Thyroid gland (tissue), 4 donors: ENCODE measurements at regions not wholly inside any gene's neighbourhood (a gene's known extent, or its start where the extent isn't known, plus 50 kb on each side); places are given as distances from the start of the nearest gene placed in this dataset.

Experiments
- DNase-seq, 2 donors: peaks; one replicate each; pipeline ENCODE4 v3.0.0-alpha.2; 2019
- H3K27ac ChIP-seq, 3 donors: fragments of 200-600 bp; sonication (generic); 1 replicate in 2 of 3; 2 replicates in 1 of 3; pipeline ENCODE4 v1.5.1; 2016 to 2019; ENCODE audit warnings: mild to moderate bottlenecking in 1 of 3, moderate library complexity in 1 of 3
- H3K27me3 ChIP-seq: fragments of 200-600 bp; sonication (generic); one replicate; pipeline ENCODE4 v1.5.1; 2019
- H3K36me3 ChIP-seq, 2 donors: fragments of 200-600 bp; sonication (generic); one replicate each; pipeline ENCODE4 v1.5.1; 2016 to 2019
- H3K4me1 ChIP-seq, 2 donors: fragments of 200-600 bp; sonication (generic); one replicate each; pipeline ENCODE4 v1.5.1; 2017 to 2019
- H3K4me3 ChIP-seq, 3 donors: fragments of 200-600 bp; sonication (generic); replicated peaks in 1 of 3; 1 replicate in 2 of 3; 2 replicates in 1 of 3; pipeline ENCODE4 v1.5.1; 2016; ENCODE audit warnings: mild to moderate bottlenecking in 1 of 3
- H3K9me3 ChIP-seq: fragments of 200-600 bp; sonication (generic); one replicate; pipeline ENCODE4 v1.5.1; 2017
- POLR2A ChIP-seq, 2 donors: fragments of 450-650 bp; IDR thresholded peaks; one replicate each; pipeline ENCODE4 v1.6.1; 2017; ENCODE audit warnings: antibody characterized with exemption in 2 of 2, mild to moderate bottlenecking in 2 of 2, moderate library complexity in 1 of 2
- WGBS, 2 donors: methylation state at CpG; one replicate each; pipeline ENCODE4 v1.1.5; 2017; 5-methylcytosine and 5-hydroxymethylcytosine counted together
- intact Hi-C: fragments of 100-400 bp; cut with DNase I; formaldehyde crosslinking; loops from one replicate; pipeline ENCODE4 v1.15.1; 2023
- TF ChIP-seq, protein P1 (sequence below), 6 experiments: fragments of 200-600 bp in 3 of 6; fragments of 450-650 bp in 3 of 6; sonication (generic) in 3 of 6; IDR thresholded peaks; one replicate each; pipeline ENCODE4 v1.5.1; 2016 to 2019; ENCODE audit warnings: antibody characterized with exemption in 6 of 6, mild to moderate bottlenecking in 2 of 6, inconsistent platforms in 1 of 6, moderate library complexity in 1 of 6

DNA sequence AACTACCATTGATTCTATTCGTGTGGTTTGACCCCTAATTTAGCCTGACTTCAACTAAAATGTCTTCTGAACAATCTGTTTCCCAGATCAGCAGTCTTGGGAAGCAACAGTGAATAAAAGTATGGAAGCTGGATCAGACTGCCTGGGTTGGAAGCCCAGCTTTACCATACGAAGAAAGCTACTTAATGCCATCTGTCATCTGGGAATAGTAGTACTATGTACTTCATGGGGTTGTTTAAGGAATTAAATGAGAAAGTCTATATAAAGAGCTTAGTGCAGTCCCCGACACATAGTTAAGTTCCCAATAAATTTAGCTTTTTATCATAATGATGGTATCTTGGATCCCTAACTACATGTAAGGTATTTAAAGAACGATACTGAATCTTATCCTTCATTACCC is 151.5 kb upstream of the ERCC4 start:
- Histone ChIP-seq H3K27me3 (no peaks in the 10 kb centered on the region), H3K36me3 (no peaks in the 10 kb centered on the region), H3K9me3 (no peaks in the 10 kb centered on the region), H3K4me1 (no peaks in the 10 kb centered on the region), H3K4me3 (no peak overlapping the region), H3K27ac (no peak overlapping the region)
- 63 to 77% methylated on average over 4 of the region's 4 CpGs for WGBS, 2 donors
- no peak for DNase-seq
- TF ChIP-seq, protein P1, sequence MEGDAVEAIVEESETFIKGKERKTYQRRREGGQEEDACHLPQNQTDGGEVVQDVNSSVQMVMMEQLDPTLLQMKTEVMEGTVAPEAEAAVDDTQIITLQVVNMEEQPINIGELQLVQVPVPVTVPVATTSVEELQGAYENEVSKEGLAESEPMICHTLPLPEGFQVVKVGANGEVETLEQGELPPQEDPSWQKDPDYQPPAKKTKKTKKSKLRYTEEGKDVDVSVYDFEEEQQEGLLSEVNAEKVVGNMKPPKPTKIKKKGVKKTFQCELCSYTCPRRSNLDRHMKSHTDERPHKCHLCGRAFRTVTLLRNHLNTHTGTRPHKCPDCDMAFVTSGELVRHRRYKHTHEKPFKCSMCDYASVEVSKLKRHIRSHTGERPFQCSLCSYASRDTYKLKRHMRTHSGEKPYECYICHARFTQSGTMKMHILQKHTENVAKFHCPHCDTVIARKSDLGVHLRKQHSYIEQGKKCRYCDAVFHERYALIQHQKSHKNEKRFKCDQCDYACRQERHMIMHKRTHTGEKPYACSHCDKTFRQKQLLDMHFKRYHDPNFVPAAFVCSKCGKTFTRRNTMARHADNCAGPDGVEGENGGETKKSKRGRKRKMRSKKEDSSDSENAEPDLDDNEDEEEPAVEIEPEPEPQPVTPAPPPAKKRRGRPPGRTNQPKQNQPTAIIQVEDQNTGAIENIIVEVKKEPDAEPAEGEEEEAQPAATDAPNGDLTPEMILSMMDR (IDR thresholded peaks at IDR 0.05), result no peak
- TF ChIP-seq POLR2A (IDR thresholded peaks at IDR 0.05), result no peak
- intact Hi-C loops, result no loop called here

DNA sequence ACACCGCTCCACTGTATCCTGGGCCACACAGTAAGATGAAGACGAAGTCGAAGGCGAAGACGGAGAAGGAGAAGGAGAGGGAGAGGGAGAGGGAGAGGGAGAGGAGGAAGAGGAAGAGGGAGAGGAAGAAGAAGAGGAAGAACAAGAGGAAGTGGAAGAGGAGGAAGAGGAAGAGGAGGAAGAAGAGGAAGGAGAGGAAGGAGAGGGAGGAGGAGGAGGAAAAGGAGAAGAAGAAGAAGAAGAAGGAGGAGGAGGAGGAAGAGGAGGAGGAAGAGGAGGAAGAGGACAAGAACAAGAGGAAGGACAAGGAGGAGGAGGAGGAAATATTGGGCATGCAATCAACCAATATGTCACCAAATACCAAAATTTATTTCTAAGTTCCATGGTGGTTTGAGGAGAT is 149.5 kb upstream of the ERCC4 start:
- Histone ChIP-seq H3K4me1 (no peaks in the 10 kb centered on the region), H3K27me3 (no peaks in the 10 kb centered on the region), H3K27ac (no peak overlapping the region), H3K36me3 (no peaks in the 10 kb centered on the region), H3K9me3 (no peaks in the 10 kb centered on the region), H3K4me3 (no peak overlapping the region)
- intact Hi-C loops, result no loop called here
- no peak for DNase-seq
- TF ChIP-seq, protein P1 (IDR thresholded peaks at IDR 0.05), result no peak
- no peak for TF ChIP-seq POLR2A (IDR thresholded peaks at IDR 0.05)
- 94% methylated on average over 5 of the region's 5 CpGs for WGBS, 2 donors

DNA sequence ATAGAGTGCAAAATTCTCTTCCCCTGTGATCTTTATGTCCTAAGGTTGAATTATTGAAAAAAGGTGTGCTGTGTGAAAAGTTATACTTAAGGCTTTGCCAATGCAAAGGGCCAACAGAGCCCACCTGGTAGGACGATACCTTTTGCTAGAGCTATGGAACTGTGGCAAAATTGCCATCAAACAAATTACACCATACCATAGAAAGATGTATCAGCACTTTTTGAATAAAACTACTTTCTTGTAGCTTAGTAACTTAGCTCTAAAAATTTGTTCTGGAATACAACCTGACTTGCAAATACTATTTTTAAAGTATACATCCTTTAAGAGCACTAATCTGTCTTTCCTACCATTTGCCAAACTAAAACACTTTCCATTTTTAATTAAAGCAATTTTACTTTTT is 147.2 kb upstream of the ERCC4 start:
- Histone ChIP-seq H3K4me1 (no peaks in the 10 kb centered on the region), H3K9me3 (no peaks in the 10 kb centered on the region), H3K27me3 (no peaks in the 10 kb centered on the region), H3K4me3 (no peak overlapping the region), H3K36me3 (no peaks in the 10 kb centered on the region), H3K27ac (no peak overlapping the region)
- TF ChIP-seq POLR2A (IDR thresholded peaks at IDR 0.05), result no peak
- TF ChIP-seq, protein P1 (IDR thresholded peaks at IDR 0.05), result no peak
- DNase-seq, result no peak
- WGBS, 2 donors, result 74 to 81% methylated on average over 1 of the region's 1 CpG
- intact Hi-C loops, result no loop called here

DNA sequence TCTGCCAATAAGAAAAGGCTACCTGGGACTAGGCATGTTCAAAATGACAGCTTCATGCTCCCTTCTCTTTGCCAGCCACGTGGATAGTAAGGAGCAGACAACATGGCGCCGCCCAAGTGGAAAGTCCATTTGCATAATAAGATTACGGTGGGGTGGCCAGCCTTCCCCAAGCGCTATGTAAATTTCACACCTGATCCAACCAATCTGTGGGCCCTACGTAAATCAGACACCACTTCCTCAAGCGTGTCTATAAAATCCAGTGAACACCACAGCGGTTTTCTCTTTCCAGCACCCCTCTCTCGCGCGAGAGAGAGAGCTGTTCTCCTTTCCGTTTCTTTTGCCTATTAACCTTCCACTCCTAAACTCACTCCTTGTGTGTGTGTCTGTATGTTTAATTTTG is 140.3 kb upstream of the ERCC4 start:
- no peak overlapping the region for H3K27ac ChIP-seq
- TF ChIP-seq, protein P1 (IDR thresholded peaks at IDR 0.05), result no peak
- no peak for TF ChIP-seq POLR2A (IDR thresholded peaks at IDR 0.05)
- H3K36me3 ChIP-seq, result no peaks in the 10 kb centered on the region
- WGBS, 2 donors, result 78 to 81% methylated on average over 11 of the region's 12 CpGs
- H3K27me3 ChIP-seq, result no peaks in the 10 kb centered on the region
- intact Hi-C loops, result no loop called here
- DNase-seq, result no peak
- H3K9me3 ChIP-seq, result no peaks in the 10 kb centered on the region
- no peak overlapping the region for H3K4me3 ChIP-seq
- H3K4me1 ChIP-seq, result no peaks in the 10 kb centered on the region

DNA sequence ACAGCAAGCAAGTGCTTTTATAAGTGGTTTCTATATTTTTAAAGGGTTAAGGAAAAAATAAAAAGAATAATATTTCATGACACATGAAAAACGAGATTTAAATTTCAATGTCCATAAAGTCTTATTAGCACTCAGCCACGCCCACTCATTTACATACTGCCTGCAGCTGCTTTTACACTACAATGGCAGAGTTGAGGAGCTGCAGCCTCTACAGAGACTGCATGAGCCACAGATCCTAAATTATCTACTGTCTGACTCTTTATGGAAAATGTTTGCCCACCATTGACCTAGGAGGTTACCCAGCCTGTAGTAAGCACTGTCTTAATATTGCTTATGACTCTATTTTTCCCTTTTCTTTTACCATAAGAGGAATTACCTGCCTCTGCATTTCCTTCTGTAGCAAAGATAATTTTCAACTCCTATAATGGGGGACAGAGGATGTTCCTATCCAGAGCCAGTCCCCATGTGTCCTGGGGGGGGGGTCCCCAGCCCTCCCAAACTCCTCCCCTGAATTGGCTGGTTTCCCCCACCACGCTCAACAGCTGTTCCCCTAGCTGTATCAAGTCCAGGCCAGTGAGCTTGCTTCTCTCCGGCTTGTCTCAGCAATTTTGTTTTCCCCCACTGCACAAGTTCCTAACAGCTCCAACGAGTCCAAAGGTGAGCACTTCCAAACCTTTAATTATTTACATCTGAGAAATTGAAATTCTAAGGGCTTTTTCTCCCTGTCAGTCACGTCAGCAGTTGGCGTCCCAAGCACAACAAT is 139.4 kb upstream of the ERCC4 start:
- Histone ChIP-seq H3K4me3 (no peak overlapping the region), H3K27ac (no peak overlapping the region), H3K4me1 (no peaks in the 10 kb centered on the region), H3K27me3 (no peaks in the 10 kb centered on the region), H3K9me3 (no peaks in the 10 kb centered on the region), H3K36me3 (no peaks in the 10 kb centered on the region)
- intact Hi-C loops, result no loop called here
- DNase-seq, result no peak
- 36 to 41% methylated on average over 7 of the region's 7 CpGs for WGBS, 2 donors
- TF ChIP-seq POLR2A (IDR thresholded peaks at IDR 0.05), result no peak
- TF ChIP-seq, protein P1 (IDR thresholded peaks at IDR 0.05), result no peak
